GM12878 (cell line): ENCODE measurements at regions not wholly inside any gene's neighbourhood (a gene's known extent, or its start where the extent isn't known, plus 50 kb on each side); places are given as distances from the start of the nearest gene placed in this dataset.

ENCODE experiments used
- ATAC-seq: fragments of 200-7000 bp; cut with Tn5 transposase; 3 replicates; pipeline ENCODE4 v1.9.1; 2020; ENCODE audit warnings: mild to moderate bottlenecking, moderate library complexity
- BruUV-seq: library from RNA; stranded (reverse); fragments of 400-500 nt; replicated peaks from 2 replicates; lab custom pipeline; 2021; lab: Mats Ljungman, UMichigan
- CTCF ChIA-PET: fragments of 300-600 bp; sonication (Branson Sonifier 250); formaldehyde crosslinking; extraction: SDS; loops from one replicate; lab custom pipeline; 2021; ENCODE audit warnings: inconsistent platforms; lab: Yijun Ruan, JAX
- POLR2A ChIA-PET: fragments of 350-600 bp; formaldehyde crosslinking; extraction: SDS; loops from one replicate; lab custom pipeline; 2021; ENCODE audit warnings: inconsistent platforms; lab: Charles Lee
- RAD21 ChIA-PET: fragments of 300-600 bp; sonication (Branson Sonifier 250); formaldehyde crosslinking; loops from one replicate; lab custom pipeline; 2023; ENCODE audit warnings: antibody characterized with exemption; ENCODE audit not compliant: unreplicated experiment; lab: Charles Lee
- SMC1A ChIA-PET: fragments of 300-600 bp; sonication (Branson Sonifier 250); formaldehyde crosslinking; loops from one replicate; lab custom pipeline; 2023; ENCODE audit not compliant: unreplicated experiment, uncharacterized antibody; lab: Charles Lee
- DNase-seq: peaks from one replicate; pipeline ENCODE4 v3.0.0-alpha.2; 2011; ENCODE audit warnings: low read depth, low spot score
- FAIRE-seq: peaks from 3 replicates; lab custom pipeline; 2011; peaks lifted over from hg19 to GRCh38; lab: Jason Lieb, UNC
- H2AFZ ChIP-seq: 2 replicates; pipeline ENCODE4 v1.6.0; 2011; ENCODE audit warnings: low read depth, low read length, control low read depth; ENCODE audit not compliant: control insufficient read depth
- H3K27ac ChIP-seq: 2 replicates; pipeline ENCODE4 v1.5.1; 2011; ENCODE audit warnings: control low read depth; ENCODE audit not compliant: control insufficient read depth, insufficient read depth
- H3K27me3 ChIP-seq, 2 experiments: replicated peaks in 1 of 2; 2 replicates each; pipeline versions ENCODE4 v1.6.0 to v1.6.1; 2011; ENCODE audit warnings: low read length in 1 of 2; ENCODE audit not compliant: control insufficient read depth in 2 of 2, insufficient read depth in 2 of 2
- H3K36me3 ChIP-seq, 2 experiments: 2 replicates each; pipeline ENCODE4 v1.5.1; 2011; ENCODE audit warnings: low read length in 1 of 2; ENCODE audit not compliant: control insufficient read depth in 2 of 2, insufficient read depth in 2 of 2
- H3K4me1 ChIP-seq: 2 replicates; pipeline ENCODE4 v1.6.1; 2011; ENCODE audit warnings: mild to moderate bottlenecking, low read length, moderate library complexity, mixed read lengths; ENCODE audit not compliant: control insufficient read depth, insufficient read depth
- H3K4me2 ChIP-seq: 2 replicates; pipeline ENCODE4 v1.6.0; 2011; ENCODE audit warnings: control low read depth; ENCODE audit not compliant: control insufficient read depth, insufficient read depth
- H3K4me3 ChIP-seq: fragments of 200-600 bp; sonication (generic); 2 replicates; pipeline ENCODE4 v1.5.1; 2016
- H3K79me2 ChIP-seq: 2 replicates; pipeline ENCODE4 v1.6.0; 2011; ENCODE audit warnings: low read length; ENCODE audit not compliant: control insufficient read depth, insufficient read depth
- H3K9ac ChIP-seq: 2 replicates; pipeline ENCODE4 v1.8.0; 2011; ENCODE audit warnings: low read length, control low read depth, mixed read lengths; ENCODE audit not compliant: control insufficient read depth, insufficient read depth
- H3K9me3 ChIP-seq: replicated peaks from 3 replicates; pipeline ENCODE4 v1.5.1; 2011; ENCODE audit warnings: mild to moderate bottlenecking, low read length; ENCODE audit not compliant: control insufficient read depth, insufficient read depth
- H4K20me1 ChIP-seq: 2 replicates; pipeline ENCODE4 v1.6.0; 2011; ENCODE audit not compliant: control insufficient read depth, insufficient read depth
- BMI1 ChIP-seq: fragments of 450-650 bp; IDR thresholded peaks from 2 replicates; pipeline ENCODE4 v1.6.1; 2016; ENCODE audit warnings: mild to moderate bottlenecking, moderate library complexity, borderline replicate concordance
- CBX3 ChIP-seq: fragments of 200-600 bp; sonication (generic); IDR thresholded peaks from 2 replicates; pipeline ENCODE4 v1.6.1; 2016; ENCODE audit warnings: low read depth, borderline replicate concordance
- CREM ChIP-seq: IDR thresholded peaks from 2 replicates; pipeline ENCODE4 v1.6.1; 2014; ENCODE audit warnings: antibody characterized with exemption, low read depth
- FOS ChIP-seq: IDR thresholded peaks from 3 replicates; pipeline ENCODE4 v1.6.1; 2011; ENCODE audit warnings: borderline replicate concordance; ENCODE audit not compliant: insufficient read length; ENCODE audit errors: extremely low read depth
- RAD21 ChIP-seq: IDR thresholded peaks from 2 replicates; pipeline ENCODE4 v1.6.1; 2011; ENCODE audit warnings: mild to moderate bottlenecking, low read depth, low read length, moderate library complexity; ENCODE audit not compliant: insufficient read depth
- RCOR1 ChIP-seq: conservative IDR thresholded peaks from 2 replicates; pipeline ENCODE4 v1.6.1; 2012; ENCODE audit warnings: low read depth, low read length, improper control_type of control experiment
- SP1 ChIP-seq: IDR thresholded peaks from one replicate; pipeline ENCODE4 v1.6.1; 2011; ENCODE audit warnings: low read depth, low read length
- SREBF2 ChIP-seq: IDR thresholded peaks from 2 replicates; pipeline ENCODE4 v1.6.1; 2012; ENCODE audit warnings: mild to moderate bottlenecking, low read length
- STAT3 ChIP-seq: IDR thresholded peaks from 2 replicates; pipeline ENCODE4 v1.6.1; 2011; ENCODE audit warnings: low read depth, low read length, improper control_type of control experiment
- TAF1 ChIP-seq: IDR thresholded peaks from 2 replicates; pipeline ENCODE4 v1.6.1; 2011; ENCODE audit warnings: mild to moderate bottlenecking, low read depth, low read length, borderline replicate concordance
- ZNF687 ChIP-seq: fragments of 450-650 bp; IDR thresholded peaks from 2 replicates; pipeline ENCODE4 v1.6.1; 2017; ENCODE audit warnings: mild to moderate bottlenecking, moderate library complexity
- WGBS: methylation state at CpG from one replicate; pipeline ENCODE4 v1.1.6; 2016; ENCODE audit warnings: low lambda C conversion rate; ENCODE audit not compliant: insufficient replicate concordance, insufficient coverage; ENCODE audit errors: missing lambda C conversion rate; 5-methylcytosine and 5-hydroxymethylcytosine counted together
- in situ Hi-C: fragments of 300-500 bp; cut with MboI; formaldehyde crosslinking; loops from 9 replicates; pipeline ENCODE4 v1.14.3; 2018; ENCODE audit warnings: mixed read lengths
- intact Hi-C: fragments of 100-400 bp; cut with micrococcal nuclease; formaldehyde crosslinking; loops from one replicate; pipeline ENCODE4 v1.14.2; 2022; ENCODE audit not compliant: unreplicated experiment

DNA sequence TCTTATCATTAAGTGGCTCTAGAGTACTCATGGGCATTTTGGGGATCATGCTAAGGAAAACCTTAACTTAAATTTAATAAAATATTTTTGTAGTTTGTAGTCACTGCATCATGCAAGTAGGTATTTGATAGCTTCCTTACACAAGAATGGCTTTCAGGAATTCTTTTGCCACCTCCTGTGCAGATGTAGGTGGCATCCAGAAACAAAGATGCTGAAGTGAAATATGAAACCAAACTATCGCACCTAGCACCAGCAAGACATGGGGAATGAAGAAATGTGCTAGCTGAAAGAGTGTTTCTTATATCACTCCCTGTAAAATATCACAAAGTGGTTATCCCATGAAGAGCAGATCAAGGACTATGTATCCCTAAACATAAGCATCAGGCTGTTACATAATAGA is 924.5 kb upstream of the PRR20A start:
- TF ChIP-seq ZNF687 (no peak), CBX3 (no peak), CREM (no peak), SP1 (no peak), BMI1 (no peak), SREBF2 (no peak), RCOR1 (no peak), TAF1 (no peak), RAD21 (no peak), FOS (no peak), STAT3 (no peak)
- RAD21 ChIA-PET: no interaction called here
- no peaks in the 10 kb centered on the region for H4K20me1 ChIP-seq
- ATAC-seq (no peak), DNase-seq (no peak), FAIRE-seq (no peak)
- no peaks in the 10 kb centered on the region for H3K79me2 ChIP-seq
- intact Hi-C loops (no loop called here), in situ Hi-C loops (no loop called here)
- no peaks in the 10 kb centered on the region for H3K36me3 ChIP-seq
- no peaks in the 10 kb centered on the region for H3K9me3 ChIP-seq
- no peaks in the 10 kb centered on the region for H3K4me1 ChIP-seq
- no peak overlapping the region for H3K27ac ChIP-seq
- no peak overlapping the region for H2AFZ ChIP-seq
- no peak overlapping the region for H3K4me3 ChIP-seq
- POLR2A ChIA-PET: no interaction called here
- H3K9ac ChIP-seq: no peak overlapping the region
- 5% methylated on average over 1 of the region's 1 CpG for WGBS
- SMC1A ChIA-PET: interaction anchor here (0.6 kb wide), 1 partner anchor 42 kb away, joined by 3 read pairs; no protein-coding TSS in a partner anchor
- BruUV-seq: no TSS peak
- no peak overlapping the region for H3K4me2 ChIP-seq
- H3K27me3 ChIP-seq: no peaks in the 10 kb centered on the region
- CTCF ChIA-PET: no interaction called here
